Activated CD4-positive, alpha-beta memory T cell treated with anti-CD3 and anti-CD28 coated beads, Interleukin-2, amount 10 ng/mL, durations not matched to agents 7 days and 5 days (primary cell): ENCODE measurements at regions not wholly inside any gene's neighbourhood (a gene's known extent, or its start where the extent isn't known, plus 50 kb on each side); places are given as distances from the start of the nearest gene placed in this dataset.

ENCODE experiments used
- CTCF ChIA-PET: fragments of 350-600 bp; sonication (Branson Sonifier 250); formaldehyde crosslinking; loops from one replicate; lab custom pipeline; 2021; ENCODE audit warnings: antibody characterized with exemption, inconsistent platforms; lab: Charles Lee
- POLR2A ChIA-PET: fragments of 350-600 bp; sonication (Branson Sonifier 250); formaldehyde crosslinking; loops from one replicate; lab custom pipeline; 2021; ENCODE audit warnings: antibody characterized with exemption; lab: Charles Lee
- DNase-seq: peaks from one replicate; pipeline ENCODE4 v3.0.0-alpha.2; 2020
- H3K27ac Mint-ChIP-seq: one replicate; pipeline ENCODE4 v1.8.0; 2021; ENCODE audit warnings: mild to moderate bottlenecking, mixed read lengths
- H3K27me3 Mint-ChIP-seq: one replicate; pipeline ENCODE4 v1.8.0; 2021; ENCODE audit warnings: mixed read lengths
- H3K36me3 Mint-ChIP-seq: one replicate; pipeline ENCODE4 v1.8.0; 2021; ENCODE audit warnings: low read depth, mixed read lengths
- H3K4me1 Mint-ChIP-seq: one replicate; pipeline ENCODE4 v1.8.0; 2021; ENCODE audit warnings: mixed read lengths
- H3K4me3 Mint-ChIP-seq: one replicate; pipeline ENCODE4 v1.8.0; 2021; ENCODE audit warnings: mild to moderate bottlenecking, mixed read lengths
- H3K9me3 Mint-ChIP-seq: one replicate; pipeline ENCODE4 v1.8.0; 2021; ENCODE audit warnings: mixed read lengths

DNA sequence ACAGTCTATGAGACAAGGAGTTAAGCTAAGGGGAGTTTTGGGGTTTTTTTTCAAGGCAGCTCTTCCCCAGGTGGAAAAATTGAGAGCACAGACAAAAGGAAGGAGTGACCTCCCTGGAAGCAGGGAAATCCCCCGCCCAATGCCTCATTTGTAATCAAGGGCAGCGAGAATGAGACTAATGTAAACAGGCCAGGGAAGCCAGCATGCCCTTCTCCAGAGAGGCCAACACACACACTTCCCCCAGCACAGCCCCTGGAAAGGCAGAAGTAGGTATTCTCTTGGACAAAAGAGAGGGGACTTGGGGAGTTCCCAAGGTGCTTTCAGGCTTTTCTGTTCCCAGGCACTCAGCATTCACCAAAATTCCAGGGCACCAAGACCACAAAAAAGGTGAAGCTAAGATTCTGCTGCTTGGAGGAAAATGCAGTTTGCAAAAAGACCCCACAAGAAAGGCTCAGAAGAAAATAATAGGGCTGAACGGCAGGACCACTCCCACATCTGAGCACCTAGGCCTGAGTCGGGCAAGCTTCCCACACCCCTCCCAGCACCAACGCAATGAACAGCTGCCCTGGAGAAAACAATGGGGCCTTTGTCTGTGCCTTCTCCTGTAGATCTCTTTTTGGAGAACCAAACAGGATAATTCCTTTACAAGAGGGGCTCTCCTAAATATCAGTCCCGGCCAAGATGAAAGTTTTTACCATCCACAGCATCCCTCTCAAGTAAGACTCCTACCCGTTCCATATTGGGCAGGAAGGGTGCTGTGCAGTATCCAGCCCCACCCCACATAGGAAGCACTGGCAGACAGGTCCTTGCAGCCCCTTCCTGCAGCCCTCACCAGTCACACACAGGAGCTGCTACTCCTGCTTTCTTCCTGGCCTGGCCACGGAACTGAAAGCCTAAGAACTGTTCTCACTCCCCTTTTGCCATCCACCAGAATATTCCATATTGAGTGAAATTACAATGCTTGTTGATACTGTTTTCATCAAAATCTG lies 70.7 kb upstream of the AKIP1 start:
- ChIA-PET POLR2A (no interaction called here), CTCF (no interaction called here)
- no peaks in the 10 kb centered on the region for H3K36me3 Mint-ChIP-seq
- DNase-seq: no peak
- no peak overlapping the region for H3K4me3 Mint-ChIP-seq
- no peaks in the 10 kb centered on the region for H3K9me3 Mint-ChIP-seq
- H3K27me3 Mint-ChIP-seq: peaks cover 20% of the 10 kb centered on the region
- H3K27ac Mint-ChIP-seq: no peak overlapping the region
- peaks cover 7% of the 10 kb centered on the region for H3K4me1 Mint-ChIP-seq

DNA sequence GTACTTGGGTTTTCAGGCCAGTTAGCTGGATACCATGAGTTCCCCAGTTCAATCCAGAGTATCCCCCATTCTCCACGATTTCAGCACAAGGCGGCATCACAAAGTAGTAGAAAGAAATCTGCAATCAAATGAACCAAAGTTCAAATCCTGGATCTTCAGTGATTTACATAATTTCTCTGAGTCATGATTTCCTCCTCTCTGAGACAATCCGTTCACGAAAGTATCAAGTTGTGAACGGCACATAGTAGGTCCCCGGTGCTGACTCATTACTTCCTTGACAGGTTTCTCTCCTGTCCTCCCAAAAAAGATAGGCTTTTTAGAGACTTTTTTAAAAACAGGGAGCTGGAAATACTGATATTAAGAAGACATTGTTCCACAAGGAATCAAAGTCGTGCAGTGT lies 69.1 kb upstream of the AKIP1 start:
- Mint-ChIP-seq H3K27ac (no peak overlapping the region), H3K36me3 (no peaks in the 10 kb centered on the region)
- POLR2A ChIA-PET: no interaction called here

DNA sequence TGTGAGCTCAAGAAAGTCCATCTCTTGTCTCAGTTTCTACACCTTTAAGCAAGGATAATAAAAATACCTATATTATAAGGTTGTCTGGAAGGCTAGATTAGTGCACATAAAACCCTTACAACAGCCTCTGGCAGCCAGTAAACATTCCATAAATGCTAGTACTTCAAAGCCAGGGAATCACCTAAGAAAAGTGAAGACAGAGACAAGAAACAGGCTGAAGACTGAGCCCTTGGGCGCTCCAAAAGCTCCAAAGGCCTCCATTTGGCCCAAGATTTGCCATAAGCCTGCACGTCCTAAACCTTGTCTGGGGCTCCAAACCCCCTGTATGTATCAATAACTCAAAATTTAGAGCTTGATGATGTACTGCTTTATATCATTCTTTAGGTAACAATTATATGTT lies 52.2 kb upstream of the AKIP1 start:
- ChIA-PET CTCF (no interaction called here), POLR2A (no interaction called here)
- no peak for DNase-seq
- Mint-ChIP-seq H3K4me3 (no peak overlapping the region), H3K27me3 (peaks cover 15% of the 10 kb centered on the region), H3K27ac (no peak overlapping the region), H3K9me3 (no peaks in the 10 kb centered on the region), H3K4me1 (no peaks in the 10 kb centered on the region), H3K36me3 (no peaks in the 10 kb centered on the region)

More for the DNA sequence above, 69.1 kb upstream of the AKIP1 start:
- Mint-ChIP-seq H3K4me3 (no peak overlapping the region), H3K9me3 (no peaks in the 10 kb centered on the region), H3K27me3 (peaks cover 23% of the 10 kb centered on the region), H3K4me1 (peaks cover 7% of the 10 kb centered on the region)
- CTCF ChIA-PET: interaction anchor here (0.6 kb wide), 1 partner anchor 13 kb away, joined by 3 read pairs; no protein-coding TSS in a partner anchor
- DNase-seq: no peak
